SH-SY5Y (cell line): ENCODE measurements at regions not wholly inside any gene's neighbourhood (a gene's known extent, or its start where the extent isn't known, plus 50 kb on each side); places are given as distances from the start of the nearest gene placed in this dataset.

ENCODE experiments used
- GATA2 ChIP-seq: IDR thresholded peaks from 2 replicates; pipeline ENCODE4 v1.6.1; 2011; ENCODE audit warnings: mild to moderate bottlenecking, low read depth, low read length
- GATA3 ChIP-seq: IDR thresholded peaks from 2 replicates; pipeline ENCODE4 v1.6.1; 2011; ENCODE audit warnings: low read depth, mild to moderate bottlenecking, low read length, moderate library complexity

DNA sequence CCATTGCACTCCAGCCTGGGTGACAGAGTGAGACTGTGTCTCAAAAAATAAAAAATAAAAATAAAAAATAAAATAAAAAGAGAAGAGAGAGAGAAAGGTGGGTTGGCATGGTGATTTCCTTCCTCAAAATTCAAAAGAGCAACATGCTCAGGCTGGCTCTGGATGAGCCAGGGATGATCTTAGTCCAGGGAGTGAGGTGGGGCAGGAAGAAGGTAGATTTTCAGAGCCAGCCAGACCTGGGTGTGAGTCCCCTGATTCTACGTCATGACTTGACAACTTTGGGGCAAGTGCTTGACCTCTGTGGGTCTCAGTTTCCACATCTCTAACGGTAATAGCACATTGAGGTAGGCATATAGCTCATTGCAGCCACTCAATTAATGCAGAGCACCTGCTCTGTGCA is 109.4 kb upstream of the CTBP2 start:
- TF ChIP-seq GATA3 (no peak), GATA2 (no peak)
